ENCODE measurements at regions not wholly inside any gene's neighbourhood (a gene's known extent, or its start where the extent isn't known, plus 50 kb on each side); places are given as distances from the start of the nearest gene placed in this dataset.

DNA sequence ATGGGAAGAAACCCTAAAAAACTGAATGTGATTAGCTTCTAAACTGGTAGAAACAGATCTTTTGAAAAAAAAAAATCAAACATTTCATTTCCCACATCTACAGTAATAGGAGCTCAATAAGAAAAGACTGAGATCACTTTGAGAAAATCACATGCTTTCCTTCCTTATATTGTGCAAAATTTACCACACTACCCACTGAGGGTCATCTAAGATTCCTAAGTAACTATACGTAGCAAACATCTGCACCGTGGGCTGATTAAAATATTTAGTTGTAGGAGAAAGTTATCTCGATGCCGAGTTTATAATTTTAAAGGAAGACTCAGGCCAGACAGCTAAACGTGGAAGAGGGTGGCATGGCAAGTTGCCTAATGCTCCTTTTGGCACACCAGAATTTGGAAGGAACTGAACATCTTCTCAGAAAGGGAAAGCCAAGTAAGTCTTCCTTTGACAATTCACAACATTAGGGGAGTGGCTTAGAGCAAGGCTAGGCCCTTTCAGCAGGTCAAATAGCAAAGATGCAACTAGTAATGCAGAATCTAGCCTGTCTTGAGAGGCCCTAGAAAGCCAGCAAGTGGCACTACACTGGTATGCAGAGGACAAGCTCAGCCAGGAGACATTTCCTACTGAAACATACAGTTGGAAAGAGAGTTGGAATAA lies 128.0 kb downstream of the TMA16 start:
- no peak for DNase-seq (ENCODE audit: low read depth in 2 of 2, low spot score in 1 of 2)

DNA sequence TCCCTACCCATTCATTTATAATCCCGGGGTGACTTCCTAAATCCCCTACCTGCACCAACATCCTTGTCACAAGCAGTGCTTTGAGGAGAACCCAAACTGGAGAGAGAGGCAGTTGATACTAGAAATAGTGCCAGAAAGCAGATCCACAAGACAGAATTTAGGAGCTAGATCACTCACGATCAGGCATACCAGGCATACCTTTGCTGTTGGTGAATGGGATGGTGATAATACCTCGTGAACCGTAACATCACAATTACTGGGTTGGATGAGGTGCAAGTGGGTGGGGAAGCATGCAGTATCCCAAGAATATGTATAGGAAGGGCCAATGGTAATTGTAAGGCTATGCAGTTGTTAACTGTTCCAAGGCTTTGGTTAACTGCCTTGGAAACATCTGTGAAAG lies 129.3 kb downstream of the TMA16 start:
- DNase-seq (ENCODE audit: low read depth in 2 of 2, low spot score in 1 of 2): no peak

DNA sequence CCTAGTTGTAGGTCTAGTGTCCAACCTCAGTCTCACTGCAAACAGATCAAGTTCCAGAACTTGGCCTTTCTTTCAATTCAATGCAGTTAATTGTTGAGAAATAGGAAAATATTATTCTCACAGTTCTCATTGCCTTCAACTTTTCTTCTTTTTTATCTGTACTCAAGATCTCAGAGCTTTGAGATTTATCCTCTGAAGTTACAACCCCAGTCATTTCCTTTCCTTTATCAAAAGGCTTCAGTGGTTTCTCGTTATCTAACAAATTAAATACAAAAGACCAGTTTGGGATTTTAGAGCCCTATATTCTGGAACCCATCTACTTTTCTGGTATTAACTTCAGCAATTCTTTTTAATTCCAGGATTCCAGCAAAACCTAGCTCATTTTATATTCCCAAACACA lies 130.2 kb downstream of the TMA16 start:
- DNase-seq (ENCODE audit: low read depth in 2 of 2, low spot score in 1 of 2): no peak

DNA sequence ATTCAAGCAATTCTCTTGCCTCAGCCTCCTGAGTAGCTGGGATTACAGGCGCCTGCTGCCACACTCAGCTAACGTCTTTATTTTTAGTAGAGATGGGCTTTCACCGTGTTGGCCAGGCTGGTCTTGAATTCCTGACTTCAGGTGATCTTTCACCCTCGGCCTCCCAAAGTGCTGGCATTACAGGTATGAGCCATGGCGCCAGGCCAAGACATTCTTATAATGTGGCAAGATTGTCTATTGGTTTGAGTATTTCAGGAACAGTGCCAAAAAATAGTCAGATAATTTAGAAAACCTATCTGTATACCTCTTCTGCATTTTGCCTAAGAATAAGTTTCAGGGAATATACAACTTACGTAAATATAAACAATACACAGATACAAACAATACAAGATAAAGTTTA lies 136.8 kb downstream of the TMA16 start:
- no peak for DNase-seq (ENCODE audit: low read depth in 2 of 2, low spot score in 1 of 2)

DNA sequence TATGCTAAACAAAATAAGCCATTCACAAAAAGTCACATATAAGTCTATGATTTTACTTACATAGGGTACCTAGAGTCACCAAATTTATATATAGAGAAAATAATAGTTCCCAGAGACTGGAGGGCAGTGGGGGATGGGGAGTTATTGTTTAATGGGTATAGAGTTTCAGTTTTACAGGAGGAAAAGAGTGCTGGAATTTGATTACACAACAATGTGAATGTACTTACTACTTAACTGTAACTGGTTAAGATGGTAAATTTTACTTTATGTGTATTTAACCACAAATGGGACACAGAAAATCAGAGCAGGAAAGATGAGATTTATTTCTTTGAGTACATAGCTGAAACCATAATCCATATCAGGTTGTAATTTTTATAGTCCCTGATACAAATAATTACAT lies 144.4 kb downstream of the TMA16 start:
- no peak for DNase-seq (ENCODE audit: low read depth in 2 of 2, low spot score in 1 of 2)

DNA sequence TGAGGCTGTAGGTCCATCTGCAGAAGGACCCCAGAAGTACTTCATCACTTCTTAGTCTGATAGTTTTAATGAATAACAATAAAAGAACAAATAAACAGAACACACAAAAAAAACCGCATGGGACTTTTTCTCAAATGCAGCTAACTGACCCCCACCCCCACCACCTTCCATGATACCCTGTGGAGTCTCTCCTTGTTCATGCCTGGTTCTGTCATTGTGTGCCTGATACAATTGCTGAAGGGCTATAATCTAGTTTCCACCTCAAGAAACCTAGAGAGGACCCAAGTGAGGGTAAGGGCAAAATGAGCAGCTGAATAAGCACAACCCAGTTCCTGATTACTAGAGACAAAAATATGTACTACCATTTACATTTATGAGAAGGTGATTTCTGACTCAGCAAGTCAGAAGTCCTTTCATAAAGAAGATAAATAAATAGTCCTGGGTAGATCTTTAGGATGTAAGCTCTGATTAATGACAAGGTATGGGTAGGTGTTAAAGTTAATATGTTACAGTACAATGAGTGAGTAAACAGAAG lies 155.1 kb downstream of the TMA16 start:
- no peak for DNase-seq (ENCODE audit: low read depth in 2 of 2, low spot score in 1 of 2)

DNA sequence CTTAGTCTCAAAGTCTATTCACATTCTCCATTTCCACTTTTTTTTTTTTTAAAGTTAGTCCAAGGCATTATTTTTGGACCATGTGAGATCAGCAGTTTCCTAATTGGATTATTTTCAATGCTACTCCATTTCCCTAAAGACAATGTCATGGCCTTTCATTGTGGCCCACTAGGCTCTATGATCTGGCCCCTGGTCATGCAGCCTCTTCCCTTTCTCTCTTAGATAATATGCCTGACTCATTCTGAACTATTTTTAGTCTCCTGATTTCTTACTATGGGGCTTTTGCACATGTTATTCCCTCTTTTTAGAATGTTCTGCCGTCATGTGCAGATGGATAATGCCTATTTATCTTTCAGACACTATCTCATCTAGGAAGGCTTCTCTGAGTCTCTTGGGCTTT lies 157.3 kb downstream of the TMA16 start:
- DNase-seq (ENCODE audit: low read depth in 2 of 2, low spot score in 1 of 2): no peak

DNA sequence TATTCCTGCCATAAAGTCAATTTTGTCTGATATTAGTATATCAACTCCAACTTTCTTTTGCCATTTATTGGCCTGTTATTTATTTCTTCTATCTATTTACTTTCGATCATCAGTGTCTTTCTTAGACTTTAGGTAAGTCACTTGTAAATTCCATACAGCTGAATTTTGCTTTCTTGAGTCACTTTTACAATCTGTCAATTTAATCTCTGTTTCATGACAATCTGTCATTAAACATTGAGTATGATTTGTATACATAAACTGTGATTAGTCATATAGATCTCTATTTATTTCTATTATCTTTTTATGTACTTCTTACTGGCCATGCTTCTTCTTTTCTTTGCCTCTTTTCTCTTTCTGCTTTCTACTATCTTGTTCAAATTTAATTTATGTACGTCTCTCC lies 160.1 kb downstream of the TMA16 start:
- no peak for DNase-seq (ENCODE audit: low read depth in 2 of 2, low spot score in 1 of 2)

DNA sequence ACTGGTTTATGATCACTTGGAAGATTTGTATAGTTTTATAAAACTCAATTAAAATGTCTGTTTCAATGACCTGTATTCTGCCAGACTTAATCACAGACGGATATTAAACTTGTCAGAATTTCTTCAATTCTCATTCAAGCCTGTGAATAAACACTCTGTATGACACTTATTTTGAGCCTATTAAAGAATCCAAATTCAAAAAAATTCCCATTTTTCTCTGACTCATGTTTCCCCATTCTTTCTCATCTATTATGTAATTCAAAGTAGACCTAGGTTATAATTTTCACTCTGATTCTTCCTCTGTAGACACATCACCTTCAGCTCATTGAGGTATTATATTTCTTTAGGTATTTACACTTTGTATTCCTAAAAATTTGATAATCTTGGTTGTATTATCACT lies 166.1 kb downstream of the TMA16 start:
- DNase-seq (ENCODE audit: low read depth in 2 of 2, low spot score in 1 of 2): no peak

DNA sequence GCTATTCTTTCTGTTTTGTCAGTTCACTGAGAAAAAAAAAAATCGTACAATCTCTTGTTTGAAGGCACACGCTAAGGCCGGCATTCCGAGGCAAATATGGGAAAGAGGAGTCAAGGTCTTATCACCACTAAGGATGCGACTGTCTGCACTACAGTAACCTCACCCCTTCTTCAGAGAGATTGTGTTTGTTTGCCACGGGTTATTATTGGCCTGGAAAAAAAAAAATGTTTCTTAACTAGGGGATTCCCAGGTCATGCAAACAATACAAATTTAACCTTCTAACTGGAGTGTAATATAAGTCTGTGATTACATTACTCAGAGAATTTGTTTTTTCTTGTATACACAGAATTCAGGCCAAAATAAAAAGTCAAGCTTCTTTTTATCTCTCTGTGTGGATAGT lies 168.3 kb downstream of the TMA16 start:
- DNase-seq (ENCODE audit: low read depth in 2 of 2, low spot score in 1 of 2): no peak

DNA sequence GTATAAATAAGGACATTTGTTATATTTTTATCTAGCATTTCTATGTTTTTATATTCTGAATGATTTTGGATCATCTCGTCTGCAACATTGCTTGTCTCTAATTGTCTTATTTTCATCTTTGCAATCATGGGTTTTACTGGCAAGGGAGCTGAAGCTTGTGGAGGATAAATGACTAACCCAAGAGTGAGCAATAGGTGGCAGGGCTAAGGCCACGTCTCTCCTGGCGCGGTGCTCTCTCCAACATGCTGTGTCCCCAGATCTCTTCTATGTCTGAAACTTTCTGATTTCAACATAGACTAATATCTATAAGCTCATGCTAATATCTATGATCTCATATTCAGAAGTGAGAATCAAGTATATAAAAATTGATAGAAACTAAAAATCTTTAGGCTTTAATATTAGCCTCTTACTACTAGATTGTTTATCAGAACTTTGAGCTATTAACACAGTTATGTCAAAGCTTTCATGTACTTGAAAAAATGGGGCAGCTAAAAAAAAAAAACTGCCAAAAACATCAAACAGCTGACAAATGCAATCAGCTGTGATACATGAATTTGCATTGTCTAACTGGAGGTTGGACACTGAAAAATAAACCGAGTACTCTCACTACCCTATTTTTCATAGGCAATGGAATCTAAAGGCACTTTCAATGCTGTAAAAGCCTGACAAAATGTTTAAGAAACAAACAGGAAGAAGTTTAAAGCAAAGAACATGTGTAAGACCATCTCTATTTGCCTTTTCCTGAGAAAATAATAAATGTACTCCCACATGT lies 169.2 kb downstream of the TMA16 start:
- no peak for DNase-seq (ENCODE audit: low read depth in 2 of 2, low spot score in 1 of 2)

DNA sequence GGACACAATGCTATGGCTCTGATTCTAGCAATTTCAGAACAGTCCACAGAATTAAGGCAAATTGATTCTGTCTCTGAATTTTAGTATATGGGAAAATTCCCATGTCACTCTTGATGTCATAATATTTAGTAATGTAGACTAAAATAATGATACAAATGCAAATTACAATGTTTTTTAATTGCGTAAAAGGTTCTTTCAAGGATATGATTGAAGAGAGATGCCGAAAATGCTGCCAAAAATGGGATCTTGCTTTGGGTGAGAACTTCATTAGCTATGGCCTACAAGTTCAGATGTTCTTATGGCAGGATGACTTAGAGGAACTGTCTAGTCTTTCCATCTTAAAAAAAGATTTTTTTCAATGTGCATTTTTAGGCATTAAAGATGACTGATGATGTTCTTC lies 170.6 kb downstream of the TMA16 start:
- no peak for DNase-seq (ENCODE audit: low read depth in 2 of 2, low spot score in 1 of 2)

DNA sequence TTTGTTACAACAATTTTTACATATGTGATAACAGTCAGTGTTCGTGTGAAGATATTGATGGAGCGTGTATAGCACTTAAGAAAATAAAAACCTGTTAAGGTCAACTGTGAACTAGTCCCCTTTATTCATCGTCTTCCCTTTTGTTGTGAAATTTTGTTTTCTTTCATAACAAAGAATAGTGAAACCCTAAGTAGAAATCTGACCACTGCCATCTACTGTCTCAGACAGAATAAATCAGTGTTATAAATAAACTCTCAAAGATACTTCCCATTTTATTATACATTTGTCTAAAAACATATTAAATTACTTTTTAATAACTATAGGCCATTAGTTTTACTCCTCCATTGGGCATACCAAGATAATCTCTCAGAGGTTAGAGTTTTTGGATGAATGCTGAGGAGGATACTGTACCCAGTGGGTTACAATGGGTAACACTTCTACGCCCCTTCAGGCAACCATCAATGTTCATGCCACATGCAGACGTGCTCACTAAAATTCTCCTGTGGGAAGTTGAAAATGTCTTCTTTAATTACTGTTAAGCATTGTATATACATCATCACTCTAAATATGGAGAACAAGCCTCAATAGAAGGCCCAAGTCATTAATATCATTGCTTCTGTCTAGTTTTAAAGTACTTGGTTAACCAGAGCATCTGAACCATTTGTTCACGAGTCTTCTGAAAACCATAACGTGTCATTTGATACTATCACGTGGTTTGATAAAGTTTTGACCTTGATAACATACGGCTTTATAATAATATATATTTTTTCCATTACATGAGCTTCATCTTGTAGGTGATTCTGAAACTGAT lies 171.2 kb downstream of the TMA16 start:
- DNase-seq (ENCODE audit: low read depth in 2 of 2, low spot score in 1 of 2): no peak

DNA sequence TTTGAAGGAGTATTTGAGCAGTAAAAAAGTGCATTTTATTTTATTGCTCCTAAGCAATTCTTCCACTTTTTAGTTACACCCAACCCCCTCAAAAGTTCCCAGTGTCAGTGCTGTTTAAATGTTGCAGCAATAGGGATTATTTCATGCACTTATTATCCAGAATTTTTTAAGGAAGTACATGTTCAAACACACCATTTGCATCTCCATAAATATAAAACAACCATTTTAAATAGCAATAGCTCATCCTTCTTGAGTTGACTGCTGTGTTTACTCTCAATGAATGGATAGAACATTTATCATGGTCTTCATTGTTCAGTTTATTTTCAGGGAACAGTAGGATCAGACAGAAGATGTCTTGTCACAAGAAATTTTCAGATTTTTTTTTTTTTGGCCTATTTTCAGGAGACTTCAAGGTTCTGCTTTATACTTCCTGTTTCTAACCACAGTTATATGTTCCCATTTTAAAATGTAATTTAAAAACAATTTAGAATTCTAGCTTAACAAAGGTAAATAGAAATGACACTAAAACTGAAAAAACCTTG lies 171.9 kb downstream of the TMA16 start:
- no peak for DNase-seq (ENCODE audit: low read depth in 2 of 2, low spot score in 1 of 2)

DNA sequence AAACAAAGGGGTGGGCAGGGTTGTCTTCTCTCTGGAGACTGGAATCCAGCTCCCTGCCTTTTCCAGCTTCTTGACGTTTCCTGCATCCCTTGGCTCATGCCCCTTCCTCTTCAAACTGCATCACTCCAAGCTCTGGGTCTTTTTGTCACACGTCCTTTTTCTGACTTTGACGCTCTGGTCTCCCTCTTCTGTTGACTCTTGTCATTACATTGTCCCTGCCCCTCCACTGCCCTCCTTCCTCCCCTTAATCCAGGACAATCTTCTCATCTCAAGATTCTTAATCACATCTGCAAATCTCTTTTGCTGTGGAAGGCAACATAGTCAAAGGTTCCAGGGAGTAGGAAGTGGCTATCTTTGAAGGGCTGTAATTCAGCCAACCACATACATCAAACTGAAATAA lies 178.3 kb downstream of the TMA16 start:
- no peak for DNase-seq (ENCODE audit: low read depth in 2 of 2, low spot score in 1 of 2)

DNA sequence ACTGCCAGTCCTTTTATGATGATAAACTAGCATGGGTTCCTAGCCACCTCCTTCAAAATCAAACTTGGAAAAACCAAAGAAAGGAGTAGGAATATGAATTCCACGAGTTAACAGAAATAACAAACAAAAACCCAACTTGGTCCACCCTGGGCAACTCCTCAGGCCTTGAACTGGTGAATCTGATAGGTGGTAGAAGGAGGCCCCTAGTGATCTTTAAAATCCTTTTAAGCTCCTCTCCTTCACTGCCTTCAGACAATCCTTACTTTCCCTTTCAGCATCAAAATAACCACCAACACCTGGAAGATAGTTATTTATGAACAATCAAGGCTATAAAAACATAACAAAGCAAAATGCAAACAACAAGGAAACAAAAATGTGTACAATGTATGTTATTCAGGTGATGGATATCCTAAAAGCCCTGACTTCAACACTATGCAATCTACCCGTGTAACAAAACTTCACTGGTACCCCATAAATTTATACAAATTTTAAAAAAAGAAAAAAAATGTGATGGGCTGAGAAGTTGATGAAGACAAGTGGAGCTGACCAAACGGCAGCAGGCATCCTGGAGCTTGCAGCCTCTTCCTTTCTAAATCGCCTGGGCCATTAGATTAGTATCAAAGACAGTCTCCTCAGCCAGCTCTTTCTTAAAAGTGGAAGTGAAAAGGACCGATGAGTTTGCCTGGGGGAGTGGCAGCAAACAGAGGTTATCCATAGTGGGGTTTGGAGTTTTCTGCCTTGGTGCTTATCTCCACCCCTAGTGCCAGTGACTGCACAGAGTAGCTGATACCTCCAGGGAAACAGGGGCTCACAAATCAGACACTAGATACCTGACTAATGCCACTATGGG lies 179.6 kb downstream of the TMA16 start:
- DNase-seq (ENCODE audit: low read depth in 2 of 2, low spot score in 1 of 2): no peak

DNA sequence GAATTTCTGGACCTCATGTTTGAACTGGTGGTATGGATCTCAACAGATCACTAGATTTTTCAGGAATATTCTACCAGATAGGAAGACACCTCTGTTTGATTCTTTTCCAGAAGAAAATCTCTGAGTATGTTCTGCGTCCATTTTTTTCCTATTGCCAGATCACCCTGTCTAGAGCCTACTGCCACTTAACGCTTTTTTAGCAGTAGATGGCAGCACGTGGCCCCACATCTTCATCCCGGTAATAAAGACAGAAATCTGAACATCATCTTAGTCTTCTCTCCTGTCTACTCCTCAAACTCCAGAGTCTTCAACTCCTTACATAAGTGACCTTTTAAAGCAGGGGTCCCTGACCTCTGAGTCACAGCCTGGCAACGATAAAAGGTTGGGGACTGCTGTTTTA lies 184.7 kb downstream of the TMA16 start:
- no peak for DNase-seq (ENCODE audit: low read depth in 2 of 2, low spot score in 1 of 2)

DNA sequence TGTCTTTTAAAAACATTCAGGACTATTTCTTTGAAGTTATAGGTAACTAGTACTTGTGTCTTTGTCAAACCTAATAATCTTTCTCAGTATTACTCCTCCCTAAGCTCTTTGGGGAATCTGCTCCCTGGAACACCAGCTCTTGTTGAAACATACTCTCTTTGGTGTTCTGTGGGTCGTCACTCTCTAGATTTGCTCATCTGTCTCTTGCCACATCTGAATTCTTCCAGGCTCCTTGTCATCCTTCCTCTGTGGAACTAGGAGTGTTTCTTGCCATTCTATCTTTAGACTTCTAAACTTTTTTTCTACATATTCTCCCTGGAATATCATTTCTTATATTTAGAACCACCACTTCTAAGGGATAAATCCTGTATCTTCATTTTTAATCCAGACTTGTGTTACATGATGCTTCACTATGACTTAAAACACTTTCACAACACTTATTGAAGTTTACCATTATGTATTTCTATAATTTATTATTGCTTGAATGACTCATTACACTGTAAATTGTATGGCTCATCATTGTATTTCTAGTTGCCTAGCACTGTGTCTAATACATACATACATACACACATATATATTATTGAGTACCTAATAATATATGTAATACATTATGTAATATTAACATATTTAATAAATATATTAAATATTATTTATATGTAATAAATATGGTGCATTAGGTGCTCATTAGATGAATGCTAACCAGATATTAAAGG lies 186.1 kb downstream of the TMA16 start:
- DNase-seq (ENCODE audit: low read depth in 2 of 2, low spot score in 1 of 2): no peak

DNA sequence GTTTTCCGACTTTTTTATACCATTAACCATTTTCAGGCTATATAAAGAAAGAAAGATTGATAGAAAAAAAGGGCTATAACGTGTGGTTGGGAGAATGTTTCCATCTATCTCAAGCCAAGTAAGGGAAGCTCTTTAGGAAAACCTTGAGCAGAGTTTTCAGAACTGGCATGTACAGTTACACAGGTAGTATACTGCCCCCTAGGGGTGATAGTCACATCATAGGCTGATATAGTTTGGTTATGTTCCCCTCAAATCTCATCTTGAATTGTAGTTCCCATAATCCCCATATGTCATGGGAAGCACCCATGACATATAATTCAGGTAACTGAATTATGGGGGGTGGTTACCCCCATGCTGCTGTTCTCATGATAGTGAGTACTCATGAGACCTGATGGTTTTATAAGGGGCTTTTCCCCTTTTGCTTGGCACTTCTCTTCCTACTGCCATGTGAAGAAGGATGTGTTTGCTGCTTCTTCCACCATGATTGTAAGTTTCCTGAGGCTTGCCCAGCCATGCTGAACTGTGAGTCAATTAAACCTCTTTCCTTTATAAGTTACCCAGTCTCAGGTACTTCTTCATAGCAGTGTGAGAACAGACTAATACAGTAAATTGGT lies 186.8 kb downstream of the TMA16 start:
- DNase-seq (ENCODE audit: low read depth in 2 of 2, low spot score in 1 of 2): no peak

DNA sequence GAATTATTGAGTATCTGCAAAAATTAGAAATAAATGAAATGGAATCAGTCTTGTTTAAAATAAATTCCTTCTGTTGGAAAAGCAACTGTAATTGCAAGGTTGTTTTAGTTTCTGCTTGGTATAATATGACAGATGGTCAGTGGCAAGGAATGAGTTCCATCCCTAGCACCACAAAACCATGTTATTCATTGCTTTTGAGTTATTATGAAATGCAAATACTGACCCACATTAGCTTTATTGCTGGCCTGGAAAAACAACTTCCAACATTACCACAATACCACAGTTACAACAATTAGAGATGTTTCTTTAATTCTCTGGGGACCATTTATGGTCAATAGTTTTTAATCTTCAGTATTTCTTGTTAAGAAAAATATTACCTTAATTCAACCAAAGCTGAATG lies 194.4 kb downstream of the TMA16 start:
- DNase-seq (ENCODE audit: low read depth in 2 of 2, low spot score in 1 of 2): no peak
